ENCODE measurements at regions not wholly inside any gene's neighbourhood (a gene's known extent, or its start where the extent isn't known, plus 50 kb on each side); places are given as distances from the start of the nearest gene placed in this dataset.

- no peak for TF ChIP-seq POLR2A (IDR thresholded peaks at IDR 0.05)
- TF ChIP-seq CTCF (IDR thresholded peaks at IDR 0.05) = no peak
Observed at GRCh38 chr9:129391221-129391661, 213.2 kb upstream of the IER5L start.

Data from body of pancreas (tissue), 4 donors.